ENCODE measurements at regions not wholly inside any gene's neighbourhood (a gene's known extent, or its start where the extent isn't known, plus 50 kb on each side); places are given as distances from the start of the nearest gene placed in this dataset.

DNA sequence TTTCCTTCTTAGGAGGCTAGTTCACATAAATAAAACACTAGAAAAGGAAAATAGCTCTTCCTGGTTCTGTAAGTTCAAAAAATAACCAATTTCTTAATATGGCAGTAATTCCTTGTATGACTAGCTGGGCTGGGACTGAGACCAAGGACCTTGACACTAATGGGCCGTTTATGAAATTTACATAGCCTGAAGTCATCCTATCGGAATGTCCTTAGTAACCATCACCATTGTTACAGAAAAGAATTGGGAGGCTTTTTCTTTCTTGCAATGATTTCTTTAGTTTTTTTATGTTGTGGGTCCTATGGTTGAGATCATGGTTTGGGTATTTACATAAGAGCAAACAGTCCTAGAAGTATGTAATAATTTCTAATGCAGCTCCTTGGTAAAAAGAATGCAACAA lies 87.1 kb upstream of the HDAC9 start:
- FAIRE-seq, result no peak
- DNase-seq (ENCODE audit: insufficient read length, low spot score), result no peak
- no peak for TF ChIP-seq POLR2A (IDR thresholded peaks at IDR 0.05; ENCODE audit: low read depth, low read length)
- TF ChIP-seq POU2F2 (IDR thresholded peaks at IDR 0.05; ENCODE audit: low read depth, low read length), result no peak

DNA sequence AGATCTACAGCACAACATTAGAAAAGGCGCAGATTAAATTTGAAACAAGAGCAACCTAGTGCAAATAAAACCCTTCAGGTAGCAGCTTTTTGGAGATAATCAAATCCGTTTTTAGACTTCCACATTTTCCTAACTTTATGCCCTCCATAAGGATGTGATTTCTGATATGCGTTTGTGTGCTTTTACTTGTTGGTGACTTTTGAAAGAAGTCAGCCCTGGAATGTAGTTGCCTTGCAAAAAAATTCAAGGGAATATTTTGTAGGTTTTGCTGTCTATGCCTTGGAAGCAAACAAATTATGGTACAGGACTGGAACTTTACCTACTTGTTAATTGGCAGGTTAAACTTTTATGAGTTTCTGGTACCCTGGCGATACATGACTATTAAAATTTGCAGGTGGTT lies 86.7 kb upstream of the HDAC9 start:
- no peak for DNase-seq (ENCODE audit: insufficient read length, low spot score)
- FAIRE-seq, result no peak
- TF ChIP-seq POLR2A (IDR thresholded peaks at IDR 0.05; ENCODE audit: low read depth, low read length) (no peak), TAF1 (IDR thresholded peaks at IDR 0.05; ENCODE audit: low read depth, low read length) (no peak), POLR2AphosphoS5 (IDR thresholded peaks at IDR 0.05; ENCODE audit: low read depth, low read length) (no peak), POU2F2 (IDR thresholded peaks at IDR 0.05; ENCODE audit: low read depth, low read length) (no peak), PAX5 (IDR thresholded peaks at IDR 0.05; ENCODE audit: insufficient read depth, low read length, severe bottlenecking) (no peak), SPI1 (IDR thresholded peaks at IDR 0.05; ENCODE audit: low read depth, low read length) (no peak)

DNA sequence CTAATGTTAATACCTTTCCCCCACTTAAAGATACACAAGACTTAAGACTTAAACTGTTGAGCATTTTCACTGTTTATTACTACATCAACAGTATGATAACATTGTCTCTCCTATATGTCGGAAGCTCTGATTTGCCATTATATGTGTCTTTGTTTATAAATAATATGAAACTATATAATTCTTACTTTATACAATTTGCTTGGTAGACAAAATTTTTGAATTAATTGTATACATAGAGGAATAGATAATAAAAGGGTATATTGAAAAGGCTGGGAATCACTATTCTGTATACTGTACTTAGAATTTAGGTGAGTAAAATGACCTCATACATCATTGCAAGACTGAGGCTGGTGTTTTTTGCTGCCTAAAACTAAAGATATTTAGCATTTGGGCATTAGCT lies 82.1 kb upstream of the HDAC9 start:
- FAIRE-seq (no peak), DNase-seq (ENCODE audit: insufficient read length, low spot score) (no peak)
- TF ChIP-seq POLR2A (IDR thresholded peaks at IDR 0.05; ENCODE audit: low read depth, low read length), result no peak
- TF ChIP-seq POLR2AphosphoS5 (IDR thresholded peaks at IDR 0.05; ENCODE audit: low read depth, low read length), result no peak
- no peak for TF ChIP-seq TAF1 (IDR thresholded peaks at IDR 0.05; ENCODE audit: low read depth, low read length)
- no peak for TF ChIP-seq POU2F2 (IDR thresholded peaks at IDR 0.05; ENCODE audit: low read depth, low read length)
- no peak for TF ChIP-seq PAX5 (IDR thresholded peaks at IDR 0.05; ENCODE audit: insufficient read depth, low read length, severe bottlenecking)
- TF ChIP-seq SPI1 (IDR thresholded peaks at IDR 0.05; ENCODE audit: low read depth, low read length), result no peak

DNA sequence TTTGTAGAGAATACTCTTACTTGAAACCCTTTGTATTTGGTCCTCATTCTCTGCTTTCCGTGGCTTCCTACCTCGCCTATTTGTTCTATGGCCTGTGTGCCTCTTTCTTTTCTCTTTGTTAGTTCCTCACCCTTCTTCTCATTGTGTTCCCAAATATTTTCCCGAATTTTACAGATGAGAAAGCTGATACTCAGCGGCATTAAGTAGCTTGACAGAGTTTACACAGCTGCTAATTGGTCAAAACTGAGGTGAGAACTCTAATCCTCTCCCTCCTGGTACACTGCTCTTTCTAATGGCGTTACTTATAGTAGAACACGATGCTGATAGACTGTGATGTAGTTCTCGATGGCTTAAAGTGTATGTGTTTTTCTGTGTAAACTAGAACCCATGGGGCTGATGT lies 80.7 kb upstream of the HDAC9 start:
- FAIRE-seq, result no peak
- DNase-seq (ENCODE audit: insufficient read length, low spot score), result no peak
- TF ChIP-seq PAX5 (IDR thresholded peaks at IDR 0.05; ENCODE audit: insufficient read depth, low read length, severe bottlenecking) (no peak), POLR2AphosphoS5 (IDR thresholded peaks at IDR 0.05; ENCODE audit: low read depth, low read length) (no peak), SPI1 (IDR thresholded peaks at IDR 0.05; ENCODE audit: low read depth, low read length) (no peak), TAF1 (IDR thresholded peaks at IDR 0.05; ENCODE audit: low read depth, low read length) (no peak)

DNA sequence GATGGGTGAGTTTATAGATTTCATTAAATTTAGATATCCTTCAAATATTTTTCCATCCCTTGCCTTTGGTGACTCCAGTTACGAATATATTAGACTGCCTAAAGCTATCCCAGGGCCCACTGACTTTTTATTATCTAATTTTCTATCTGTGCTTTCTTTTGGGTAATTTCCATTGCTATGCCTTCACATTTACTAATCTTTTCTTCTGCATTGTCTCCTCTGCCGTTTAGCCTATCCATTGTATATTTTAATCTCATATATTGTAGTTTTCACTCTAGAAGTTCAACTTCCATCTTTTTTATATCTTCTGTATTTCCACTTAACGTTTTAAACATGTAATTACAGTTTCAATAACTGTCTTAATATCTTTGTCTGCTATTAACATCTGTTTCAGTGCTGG lies 78.6 kb upstream of the HDAC9 start:
- TF ChIP-seq POLR2AphosphoS5 (IDR thresholded peaks at IDR 0.05; ENCODE audit: low read depth, low read length) (no peak), SPI1 (IDR thresholded peaks at IDR 0.05; ENCODE audit: low read depth, low read length) (no peak), PAX5 (IDR thresholded peaks at IDR 0.05; ENCODE audit: insufficient read depth, low read length, severe bottlenecking) (no peak), POLR2A (IDR thresholded peaks at IDR 0.05; ENCODE audit: low read depth, low read length) (no peak), TAF1 (IDR thresholded peaks at IDR 0.05; ENCODE audit: low read depth, low read length) (no peak), POU2F2 (IDR thresholded peaks at IDR 0.05; ENCODE audit: low read depth, low read length) (no peak)
- no peak for FAIRE-seq
- DNase-seq (ENCODE audit: insufficient read length, low spot score), result no peak

DNA sequence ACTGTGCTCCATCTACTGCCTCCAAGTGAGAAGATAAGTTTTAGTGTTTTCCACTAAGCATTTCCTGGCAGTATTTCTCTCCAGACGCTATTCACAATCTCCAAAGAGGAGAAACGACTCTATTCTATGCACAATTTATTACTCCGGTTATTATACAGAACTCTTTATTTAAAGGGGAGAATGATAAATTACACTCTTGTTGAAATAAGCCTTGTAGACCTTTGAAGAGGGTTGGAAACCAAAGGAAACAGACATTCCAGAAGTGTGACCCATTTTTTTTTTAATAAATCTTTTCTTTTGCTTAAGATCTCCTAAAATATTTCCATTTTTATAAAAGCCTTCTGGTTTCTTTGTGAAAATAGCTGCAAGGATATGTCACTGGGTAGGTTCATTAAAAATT lies 76.1 kb upstream of the HDAC9 start:
- TF ChIP-seq POLR2A (IDR thresholded peaks at IDR 0.05; ENCODE audit: low read depth, low read length) (no peak), SPI1 (IDR thresholded peaks at IDR 0.05; ENCODE audit: low read depth, low read length) (no peak), TAF1 (IDR thresholded peaks at IDR 0.05; ENCODE audit: low read depth, low read length) (no peak), POU2F2 (IDR thresholded peaks at IDR 0.05; ENCODE audit: low read depth, low read length) (no peak), PAX5 (IDR thresholded peaks at IDR 0.05; ENCODE audit: insufficient read depth, low read length, severe bottlenecking) (no peak), POLR2AphosphoS5 (IDR thresholded peaks at IDR 0.05; ENCODE audit: low read depth, low read length) (no peak)
- FAIRE-seq (no peak), DNase-seq (ENCODE audit: insufficient read length, low spot score) (no peak)

DNA sequence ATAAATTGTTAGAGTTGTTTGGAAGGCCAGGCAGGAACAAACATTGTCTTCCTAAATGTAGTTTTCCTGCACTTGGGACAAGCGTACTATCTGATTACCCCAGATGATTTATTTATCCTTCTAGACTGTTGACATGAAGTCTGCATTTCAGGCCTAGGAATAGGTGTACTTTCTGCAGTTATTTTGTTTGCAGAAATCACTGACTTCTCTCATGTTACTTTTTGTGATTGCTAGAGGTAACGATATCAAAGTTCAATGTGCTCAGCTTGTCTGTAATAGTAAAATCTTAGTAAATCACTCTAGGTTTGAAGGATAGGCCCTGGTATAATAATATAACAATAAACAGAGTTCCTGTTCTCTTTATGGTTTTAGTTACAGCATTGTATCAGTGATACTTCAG lies 75.4 kb upstream of the HDAC9 start:
- DNase-seq (ENCODE audit: insufficient read length, low spot score) (no peak), FAIRE-seq (no peak)
- TF ChIP-seq POU2F2 (IDR thresholded peaks at IDR 0.05; ENCODE audit: low read depth, low read length), result no peak
- TF ChIP-seq PAX5 (IDR thresholded peaks at IDR 0.05; ENCODE audit: insufficient read depth, low read length, severe bottlenecking), result no peak
- no peak for TF ChIP-seq POLR2A (IDR thresholded peaks at IDR 0.05; ENCODE audit: low read depth, low read length)
- no peak for TF ChIP-seq SPI1 (IDR thresholded peaks at IDR 0.05; ENCODE audit: low read depth, low read length)
- no peak for TF ChIP-seq TAF1 (IDR thresholded peaks at IDR 0.05; ENCODE audit: low read depth, low read length)
- no peak for TF ChIP-seq POLR2AphosphoS5 (IDR thresholded peaks at IDR 0.05; ENCODE audit: low read depth, low read length)

DNA sequence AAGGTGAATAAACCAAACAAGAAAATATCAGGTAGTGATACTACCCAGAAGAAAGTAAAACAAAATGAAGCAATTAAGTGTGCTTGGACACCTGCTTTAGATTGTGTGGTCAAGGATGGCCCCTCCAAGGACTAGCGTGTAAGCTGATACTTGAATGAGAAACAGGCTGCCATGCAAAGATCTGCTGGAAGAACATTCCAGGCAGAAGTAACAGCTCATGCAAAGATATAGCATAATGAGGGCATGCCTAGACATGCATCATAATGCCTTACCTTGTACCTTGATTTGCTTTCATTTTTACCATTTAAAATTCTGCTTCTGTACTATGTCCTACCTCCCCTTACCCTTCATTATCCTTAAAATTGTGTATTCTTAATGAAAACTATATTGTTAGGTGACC lies 74.8 kb upstream of the HDAC9 start:
- peak; percentile 35 for FAIRE-seq
- no peak for DNase-seq (ENCODE audit: insufficient read length, low spot score)
- TF ChIP-seq SPI1 (IDR thresholded peaks at IDR 0.05; ENCODE audit: low read depth, low read length) (no peak), PAX5 (IDR thresholded peaks at IDR 0.05; ENCODE audit: insufficient read depth, low read length, severe bottlenecking) (no peak), POU2F2 (IDR thresholded peaks at IDR 0.05; ENCODE audit: low read depth, low read length) (no peak)

DNA sequence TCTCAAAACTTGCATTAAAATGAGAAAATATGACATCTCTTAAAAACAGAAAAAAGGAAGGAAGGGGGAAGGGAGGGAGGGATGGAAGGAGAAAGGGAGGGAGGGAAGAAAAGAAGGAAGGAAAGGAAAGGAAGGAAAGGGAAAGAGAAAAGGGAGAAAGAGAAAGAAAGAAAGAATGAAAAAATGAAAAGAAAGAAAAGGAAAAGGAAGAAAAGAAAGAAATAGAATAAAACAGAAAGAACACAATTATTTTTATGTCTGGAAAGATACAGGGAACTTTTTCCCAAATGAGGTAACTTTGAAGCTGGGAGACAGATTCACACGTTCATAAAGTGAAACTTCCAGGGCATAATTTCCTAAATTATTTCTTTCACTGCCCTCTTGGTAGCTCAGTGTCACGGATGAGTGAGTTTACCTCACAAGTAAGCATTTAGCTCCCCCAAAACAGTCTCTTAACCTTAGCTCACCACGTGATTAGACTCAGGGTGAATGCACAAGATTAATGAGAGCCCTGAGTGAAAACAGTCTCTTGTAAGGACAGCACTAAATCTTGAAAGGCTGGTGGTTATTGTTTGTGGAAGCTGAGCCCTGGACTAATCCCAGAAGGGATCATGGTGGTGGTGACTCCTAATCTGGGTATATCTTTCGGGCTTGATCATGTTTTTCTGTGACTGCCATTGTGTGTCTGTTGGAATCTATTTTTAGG lies 74.1 kb upstream of the HDAC9 start:
- FAIRE-seq (no peak), DNase-seq (ENCODE audit: insufficient read length, low spot score) (no peak)
- TF ChIP-seq PAX5 (IDR thresholded peaks at IDR 0.05; ENCODE audit: insufficient read depth, low read length, severe bottlenecking) (peak; percentile 75), POU2F2 (IDR thresholded peaks at IDR 0.05; ENCODE audit: low read depth, low read length) (no peak)

DNA sequence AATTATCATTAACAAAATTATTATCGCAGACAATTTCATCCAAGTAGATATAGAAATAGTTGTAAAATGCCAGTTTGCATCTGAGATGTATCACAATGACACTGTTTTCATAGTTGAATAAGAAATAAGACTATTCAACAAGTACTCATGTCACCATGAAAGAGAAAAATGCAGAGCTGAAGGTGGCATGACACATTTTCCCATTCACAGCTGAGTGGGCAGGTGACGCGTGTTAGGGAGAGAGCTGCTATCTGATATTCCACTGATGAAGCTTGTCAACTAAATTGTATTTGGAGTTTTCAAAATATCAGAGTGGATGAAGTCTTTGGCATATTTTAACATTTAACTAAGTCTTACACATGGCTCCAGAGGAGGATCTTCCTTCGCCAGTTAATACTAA lies 70.3 kb upstream of the HDAC9 start:
- TF ChIP-seq POLR2A (IDR thresholded peaks at IDR 0.05; ENCODE audit: low read depth, low read length) (no peak), TAF1 (IDR thresholded peaks at IDR 0.05; ENCODE audit: low read depth, low read length) (no peak), SPI1 (IDR thresholded peaks at IDR 0.05; ENCODE audit: low read depth, low read length) (no peak), POU2F2 (IDR thresholded peaks at IDR 0.05; ENCODE audit: low read depth, low read length) (no peak), POLR2AphosphoS5 (IDR thresholded peaks at IDR 0.05; ENCODE audit: low read depth, low read length) (no peak), PAX5 (IDR thresholded peaks at IDR 0.05; ENCODE audit: insufficient read depth, low read length, severe bottlenecking) (no peak)
- FAIRE-seq (no peak), DNase-seq (ENCODE audit: insufficient read length, low spot score) (no peak)

All from GM12891 (cell line).